WTC11 (cell line): ENCODE measurements at regions not wholly inside any gene's neighbourhood (a gene's known extent, or its start where the extent isn't known, plus 50 kb on each side); places are given as distances from the start of the nearest gene placed in this dataset.

Source experiments
- CREB1 ChIP-seq: sonication (generic); formaldehyde crosslinking; IDR thresholded peaks from 2 replicates; pipeline ENCODE4 v1.8.0; 2023; ENCODE audit warnings: mild to moderate bottlenecking, missing genetic modification reagents
- JUN ChIP-seq: sonication (generic); formaldehyde crosslinking; IDR thresholded peaks from 2 replicates; pipeline ENCODE4 v1.8.0; 2023; ENCODE audit warnings: mild to moderate bottlenecking, missing genetic modification reagents
- ZNF416 ChIP-seq: fragments of 250-450 bp; sonication (Bioruptor Pico); IDR thresholded peaks from 2 replicates; pipeline ENCODE4 v1.9.0; 2021; ENCODE audit warnings: mild to moderate bottlenecking, inconsistent platforms
- ZNF671 ChIP-seq: fragments of 250-450 bp; sonication (Bioruptor Pico); IDR thresholded peaks from 2 replicates; pipeline ENCODE4 v1.8.0; 2021; ENCODE audit warnings: mild to moderate bottlenecking
- TF ChIP-seq, protein P1 (sequence below): sonication (generic); formaldehyde crosslinking; conservative IDR thresholded peaks from 2 replicates; pipeline ENCODE4 v1.8.1; 2022; ENCODE audit warnings: mild to moderate bottlenecking, missing genetic modification reagents
- TF ChIP-seq, protein P2 (sequence below): fragments of 200-600 bp; IDR thresholded peaks from 2 replicates; pipeline ENCODE4 v1.8.0; 2022; ENCODE audit warnings: antibody characterized with exemption
- TF ChIP-seq, protein P3 (sequence below): sonication (generic); formaldehyde crosslinking; IDR thresholded peaks from 2 replicates; pipeline ENCODE4 v1.8.1; 2023; ENCODE audit warnings: mild to moderate bottlenecking, missing genetic modification reagents, moderate library complexity

DNA sequence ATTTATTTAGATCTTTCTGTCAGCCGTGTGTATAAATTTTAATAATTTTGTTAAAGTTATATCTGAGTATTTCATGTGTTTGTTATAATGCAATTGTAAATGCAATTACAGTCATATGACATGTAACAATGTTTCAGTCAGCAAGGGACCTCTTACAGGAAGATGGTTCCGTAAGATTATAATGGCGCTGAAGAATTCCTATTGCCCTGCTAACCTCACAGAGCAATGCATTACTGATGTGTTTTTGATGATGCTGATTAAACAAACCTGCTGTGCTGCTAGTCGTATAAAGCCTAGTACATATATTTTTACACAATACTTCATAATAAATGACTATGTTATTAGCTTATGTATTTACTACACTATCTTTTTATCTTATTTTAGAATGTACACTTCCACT, 1166.4 kb downstream of the CDH12 start:
- TF ChIP-seq, protein P1, sequence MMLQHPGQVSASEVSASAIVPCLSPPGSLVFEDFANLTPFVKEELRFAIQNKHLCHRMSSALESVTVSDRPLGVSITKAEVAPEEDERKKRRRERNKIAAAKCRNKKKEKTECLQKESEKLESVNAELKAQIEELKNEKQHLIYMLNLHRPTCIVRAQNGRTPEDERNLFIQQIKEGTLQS = no peak
- TF ChIP-seq, protein P2, sequence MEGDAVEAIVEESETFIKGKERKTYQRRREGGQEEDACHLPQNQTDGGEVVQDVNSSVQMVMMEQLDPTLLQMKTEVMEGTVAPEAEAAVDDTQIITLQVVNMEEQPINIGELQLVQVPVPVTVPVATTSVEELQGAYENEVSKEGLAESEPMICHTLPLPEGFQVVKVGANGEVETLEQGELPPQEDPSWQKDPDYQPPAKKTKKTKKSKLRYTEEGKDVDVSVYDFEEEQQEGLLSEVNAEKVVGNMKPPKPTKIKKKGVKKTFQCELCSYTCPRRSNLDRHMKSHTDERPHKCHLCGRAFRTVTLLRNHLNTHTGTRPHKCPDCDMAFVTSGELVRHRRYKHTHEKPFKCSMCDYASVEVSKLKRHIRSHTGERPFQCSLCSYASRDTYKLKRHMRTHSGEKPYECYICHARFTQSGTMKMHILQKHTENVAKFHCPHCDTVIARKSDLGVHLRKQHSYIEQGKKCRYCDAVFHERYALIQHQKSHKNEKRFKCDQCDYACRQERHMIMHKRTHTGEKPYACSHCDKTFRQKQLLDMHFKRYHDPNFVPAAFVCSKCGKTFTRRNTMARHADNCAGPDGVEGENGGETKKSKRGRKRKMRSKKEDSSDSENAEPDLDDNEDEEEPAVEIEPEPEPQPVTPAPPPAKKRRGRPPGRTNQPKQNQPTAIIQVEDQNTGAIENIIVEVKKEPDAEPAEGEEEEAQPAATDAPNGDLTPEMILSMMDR = no peak
- TF ChIP-seq, protein P3, sequence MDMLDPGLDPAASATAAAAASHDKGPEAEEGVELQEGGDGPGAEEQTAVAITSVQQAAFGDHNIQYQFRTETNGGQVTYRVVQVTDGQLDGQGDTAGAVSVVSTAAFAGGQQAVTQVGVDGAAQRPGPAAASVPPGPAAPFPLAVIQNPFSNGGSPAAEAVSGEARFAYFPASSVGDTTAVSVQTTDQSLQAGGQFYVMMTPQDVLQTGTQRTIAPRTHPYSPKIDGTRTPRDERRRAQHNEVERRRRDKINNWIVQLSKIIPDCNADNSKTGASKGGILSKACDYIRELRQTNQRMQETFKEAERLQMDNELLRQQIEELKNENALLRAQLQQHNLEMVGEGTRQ = no peak
- TF ChIP-seq ZNF671 (CRISPR knock-in tag) (no peak), CREB1 (CRISPR knock-in tag) (no peak), ZNF416 (CRISPR knock-in tag) (no peak), JUN (CRISPR knock-in tag) (no peak)
